GM21723 (cell line): ENCODE measurements at regions not wholly inside any gene's neighbourhood (a gene's known extent, or its start where the extent isn't known, plus 50 kb on each side); places are given as distances from the start of the nearest gene placed in this dataset.

Experiments used
- ATAC-seq: cut with Tn5 transposase; IDR thresholded peaks from one replicate; pipeline ENCODE4 v1.9.1; 2021; ENCODE audit warnings: mild to moderate bottlenecking, moderate library complexity; ENCODE audit not compliant: unreplicated experiment

DNA sequence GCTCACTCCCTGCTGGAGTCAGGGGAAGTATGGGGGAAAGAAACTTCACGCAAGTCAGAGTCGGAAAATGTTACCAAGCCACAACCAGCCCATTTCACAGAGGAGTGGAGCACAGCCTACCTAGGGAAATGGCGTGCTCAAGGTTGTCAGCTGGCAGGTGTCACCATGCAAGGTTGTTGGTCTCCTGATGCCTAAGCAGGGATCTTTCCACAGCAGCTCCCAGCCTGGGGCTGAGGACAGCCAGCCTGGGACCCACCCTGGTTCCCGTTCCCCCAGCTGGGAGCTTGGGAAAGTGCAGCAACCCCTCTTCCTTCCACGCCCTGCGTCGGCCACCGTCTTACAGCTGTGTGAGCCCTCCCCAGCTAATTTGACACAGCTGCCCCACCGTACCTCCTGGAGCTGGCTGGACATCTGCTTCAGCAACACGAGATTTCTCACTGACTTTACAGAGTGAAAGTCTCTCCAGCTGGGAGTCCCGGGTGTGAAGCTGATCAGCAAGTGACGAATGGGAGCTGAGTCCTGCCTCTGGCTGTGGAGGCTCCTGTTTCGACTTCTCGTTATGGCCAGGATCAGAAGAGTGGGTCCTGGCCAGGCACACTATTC lies 224.6 kb upstream of the RAB4A start:
- no peak for ATAC-seq

- no peak for ATAC-seq
Observed at GRCh38 chr1:229047161-229047839, 223.6 kb upstream of the RAB4A start.

GRCh38 chr1:229047840-229048620 lies 222.9 kb upstream of the RAB4A start:
- ATAC-seq, result no peak

GRCh38 chr1:229048896-229049295 lies 222.0 kb upstream of the RAB4A start:
- no peak for ATAC-seq

DNA sequence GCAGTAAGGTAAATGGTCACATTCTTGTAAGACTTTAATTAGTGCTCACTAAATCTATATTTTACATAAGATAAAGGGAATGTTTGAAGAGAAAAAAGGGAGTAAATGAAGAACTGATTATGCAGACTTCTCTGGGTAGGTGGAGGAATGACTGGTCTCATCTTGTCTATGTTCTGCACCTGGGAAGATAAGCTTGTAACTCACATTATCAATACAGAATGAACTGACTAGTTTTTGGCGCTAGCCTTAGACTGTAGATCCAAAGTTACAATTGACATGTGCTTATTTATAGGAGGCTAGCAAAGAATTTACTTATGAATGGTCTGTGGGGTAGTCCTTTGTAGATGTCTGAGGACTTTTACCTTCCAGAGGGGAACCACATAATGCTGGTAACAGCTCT lies 214.9 kb upstream of the RAB4A start:
- no peak for ATAC-seq

DNA sequence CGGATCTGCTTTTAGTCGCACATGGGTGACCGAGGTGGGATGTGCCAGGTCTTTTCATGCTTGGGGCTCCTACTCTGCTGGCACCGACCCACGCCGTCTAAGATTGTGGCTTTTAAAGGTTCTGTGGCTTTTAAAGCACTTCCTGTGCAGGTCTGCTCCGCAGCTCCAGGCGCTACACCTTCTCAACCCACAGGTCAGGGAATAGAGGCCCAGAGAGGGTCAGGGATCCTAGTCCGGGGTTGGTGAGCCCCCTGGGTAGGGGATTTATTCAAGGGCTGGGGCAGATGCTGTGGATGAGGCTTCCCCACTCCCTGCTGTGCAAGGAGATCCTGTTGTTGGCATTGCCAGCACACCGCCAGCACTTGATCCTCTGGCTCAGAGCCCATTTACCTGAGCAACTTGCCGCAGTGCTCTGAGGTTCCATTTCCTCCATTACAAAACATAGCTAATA lies 212.8 kb upstream of the RAB4A start:
- no peak for ATAC-seq

DNA sequence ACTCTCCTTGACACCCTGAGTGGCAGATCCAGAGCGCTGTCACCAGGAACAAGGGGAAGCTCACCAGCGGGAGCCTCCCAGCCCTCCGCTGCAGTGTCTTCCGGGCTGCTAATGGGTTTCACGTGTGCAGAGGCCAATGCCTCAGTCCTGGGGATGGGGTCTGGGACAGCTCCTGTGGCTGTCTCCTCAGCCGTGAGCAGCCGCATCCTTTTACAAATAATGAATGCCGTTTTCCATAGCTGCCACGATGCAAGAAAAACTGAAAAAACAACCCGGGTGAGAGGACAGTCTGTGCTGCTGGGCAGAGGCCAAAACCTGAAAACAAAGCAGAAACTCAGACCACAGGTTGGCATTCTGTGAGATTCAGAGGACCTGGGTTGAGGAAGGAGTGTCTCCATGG lies 212.2 kb upstream of the RAB4A start:
- no peak for ATAC-seq

- ATAC-seq, result no peak
Observed at GRCh38 chr1:229059671-229060539, 211.0 kb upstream of the RAB4A start.

DNA sequence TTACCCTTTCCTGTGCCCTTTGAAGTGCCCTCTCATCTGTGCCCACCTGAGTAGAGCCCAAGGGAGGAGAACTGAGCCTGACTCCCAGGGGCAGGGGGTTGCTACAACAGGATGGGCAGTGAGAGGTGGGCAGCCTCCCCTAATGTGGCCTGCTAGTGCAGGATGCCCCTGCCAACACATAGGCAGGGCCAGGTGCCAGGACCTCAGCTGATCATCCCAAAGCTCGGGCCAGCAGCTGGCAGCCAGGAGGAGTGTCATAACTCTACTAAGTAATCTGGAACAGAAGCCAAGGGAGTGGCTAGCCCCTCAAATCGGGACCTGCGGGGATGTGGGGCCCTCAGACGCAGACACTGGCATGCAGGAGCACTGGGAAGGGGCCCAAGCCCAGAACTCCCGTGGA lies 208.8 kb upstream of the RAB4A start:
- no peak for ATAC-seq

GRCh38 chr1:229063154-229063773 lies 207.6 kb upstream of the RAB4A start:
- no peak for ATAC-seq

- no peak for ATAC-seq
Observed at GRCh38 chr1:229064320-229065168, 206.4 kb upstream of the RAB4A start.

- ATAC-seq, result no peak
Observed at GRCh38 chr1:229065613-229066012, 205.3 kb upstream of the RAB4A start.

DNA sequence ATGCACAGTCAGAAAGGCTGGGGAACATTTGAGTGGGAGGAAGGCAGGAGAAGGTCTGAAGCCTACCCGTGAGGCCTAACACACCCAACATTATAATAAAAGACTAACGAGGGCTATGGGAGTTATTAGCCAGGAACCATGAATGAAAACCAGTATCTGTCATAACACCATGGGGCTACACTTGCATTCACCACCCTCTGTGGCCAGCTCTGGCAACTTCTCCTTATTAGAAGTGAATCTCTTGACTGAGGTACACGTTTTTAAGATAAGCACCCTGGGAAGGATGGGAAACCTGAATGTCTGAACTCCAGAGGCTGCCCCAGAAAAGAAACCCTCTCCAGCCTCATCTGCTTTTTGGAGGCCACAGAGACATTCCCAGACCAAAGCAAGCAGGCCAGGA lies 204.3 kb upstream of the RAB4A start:
- no peak for ATAC-seq

GRCh38 chr1:229067546-229067945 lies 203.4 kb upstream of the RAB4A start:
- no peak for ATAC-seq

DNA sequence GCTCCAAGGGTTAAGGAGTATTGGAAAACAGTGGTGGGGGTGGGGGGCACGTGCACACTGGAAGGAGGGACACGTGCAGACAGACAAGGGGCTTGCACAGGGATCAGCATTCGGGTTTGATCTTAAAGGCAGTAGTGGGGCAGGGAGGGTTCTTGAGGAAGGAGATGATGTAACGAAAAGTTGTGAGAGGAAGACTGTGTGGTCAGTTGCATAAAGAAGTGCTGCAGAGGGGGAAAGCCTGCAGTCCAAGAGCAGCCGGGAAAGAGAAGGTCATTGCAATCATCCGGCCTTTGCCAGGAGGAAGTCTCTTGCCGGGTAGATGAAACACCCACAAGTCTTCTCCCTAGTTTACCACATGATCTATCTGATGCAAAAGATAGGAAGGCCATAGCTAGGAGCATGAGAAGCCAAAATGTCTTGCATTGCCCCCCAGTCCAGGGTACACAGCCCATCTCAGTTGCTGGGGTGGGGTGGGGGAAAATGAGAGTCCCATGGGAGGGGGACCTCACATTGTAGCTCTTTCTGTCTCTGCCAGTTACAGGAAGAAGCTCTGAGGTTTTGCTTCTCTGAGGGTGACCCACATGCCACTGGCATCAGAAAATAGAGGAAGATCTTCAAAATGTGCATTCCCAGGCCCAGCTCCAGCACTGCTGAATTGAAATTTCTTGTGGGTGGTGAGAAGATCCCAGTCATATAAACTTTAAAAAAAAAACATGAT lies 202.5 kb upstream of the RAB4A start:
- no peak for ATAC-seq

- ATAC-seq, result no peak
Observed at GRCh38 chr1:229069176-229069575, 201.7 kb upstream of the RAB4A start.

GRCh38 chr1:229070168-229070567 lies 200.7 kb upstream of the RAB4A start:
- no peak for ATAC-seq

DNA sequence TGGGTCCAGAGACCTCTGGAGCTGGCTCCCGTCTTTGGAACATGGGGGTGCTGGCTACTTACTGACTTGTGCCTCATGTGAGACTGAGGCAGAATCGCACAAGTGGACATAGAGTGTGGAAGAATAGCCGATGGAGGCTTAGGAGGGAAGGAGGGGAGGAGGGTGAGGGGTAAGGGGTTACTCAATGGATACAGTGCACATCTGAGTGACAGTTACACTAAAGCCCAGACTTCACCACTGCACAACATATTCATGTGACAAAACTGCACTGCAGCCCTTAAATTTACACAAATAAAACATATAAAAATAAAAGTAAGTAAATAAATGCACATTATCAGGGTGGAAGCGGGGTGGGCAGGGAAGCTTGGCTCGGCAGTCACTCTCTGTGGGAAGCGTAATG lies 197.7 kb upstream of the RAB4A start:
- no peak for ATAC-seq

DNA sequence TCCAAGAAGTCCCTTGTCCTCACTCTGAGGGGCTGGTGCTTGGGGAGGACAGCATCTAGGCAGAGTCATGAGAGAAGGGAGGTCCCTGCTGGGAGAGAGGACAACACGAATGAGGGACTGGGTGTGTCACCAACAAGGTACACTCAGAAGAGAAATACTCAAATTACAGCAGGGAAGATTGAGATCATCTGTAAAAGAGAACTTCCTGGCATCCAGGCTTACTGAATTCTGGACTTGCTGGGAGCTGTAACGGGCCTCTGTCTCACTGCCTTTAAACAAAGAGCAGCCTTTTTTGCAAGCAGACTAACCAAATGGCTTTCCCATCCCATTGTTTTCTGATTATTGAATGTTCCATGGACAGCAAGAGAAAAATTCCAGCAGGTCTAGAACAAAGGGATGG lies 195.7 kb upstream of the RAB4A start:
- ATAC-seq, result no peak
